GM11168 (cell line): ENCODE measurements at regions not wholly inside any gene's neighbourhood (a gene's known extent, or its start where the extent isn't known, plus 50 kb on each side); places are given as distances from the start of the nearest gene placed in this dataset.

Experiments
- in situ Hi-C: fragments of 300-500 bp; cut with MboI; formaldehyde crosslinking; loops from one replicate; pipeline ENCODE4 v1.12.0; 2022; ENCODE audit warnings: low sequenced_read_pairs; ENCODE audit not compliant: unreplicated experiment

DNA sequence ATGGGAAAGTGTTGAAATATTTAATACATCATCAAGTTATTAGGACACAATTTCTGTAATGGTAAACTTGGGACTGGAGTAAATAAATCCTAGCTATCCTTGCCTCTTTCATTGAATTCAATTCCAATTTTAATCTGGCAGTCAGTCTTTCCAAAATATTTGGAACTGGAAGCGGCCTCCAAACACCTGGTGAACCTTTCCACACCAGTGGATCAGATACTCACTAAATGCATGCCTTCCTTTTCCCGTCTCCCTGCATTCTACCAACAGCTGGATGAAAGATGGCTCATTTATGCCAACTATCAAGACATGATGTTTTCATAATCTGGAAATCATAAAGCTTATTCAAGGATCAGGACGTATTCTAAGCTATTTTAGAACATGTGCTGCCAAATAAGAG is 488.2 kb upstream of the SPHKAP start:
- in situ Hi-C loops, result no loop called here

DNA sequence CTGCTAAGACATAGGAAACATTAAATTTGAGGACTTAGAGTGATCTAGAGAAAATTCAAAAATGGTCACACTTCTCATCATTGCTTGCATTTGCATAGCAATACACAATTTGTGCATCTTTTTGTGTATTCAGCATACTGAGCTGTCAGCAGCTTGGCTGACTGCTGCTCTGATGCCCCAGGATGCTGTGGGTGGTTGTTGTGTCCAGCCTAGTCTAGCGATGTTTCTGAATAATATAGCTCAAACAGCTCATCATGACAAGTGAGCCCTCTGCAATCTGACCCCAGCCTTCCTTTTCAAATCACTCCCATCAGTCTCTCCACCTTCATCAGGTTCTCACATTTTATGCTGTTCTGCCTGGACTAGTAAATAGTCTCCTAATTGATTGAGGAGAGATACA is 483.7 kb upstream of the SPHKAP start:
- in situ Hi-C loops, result no loop called here

DNA sequence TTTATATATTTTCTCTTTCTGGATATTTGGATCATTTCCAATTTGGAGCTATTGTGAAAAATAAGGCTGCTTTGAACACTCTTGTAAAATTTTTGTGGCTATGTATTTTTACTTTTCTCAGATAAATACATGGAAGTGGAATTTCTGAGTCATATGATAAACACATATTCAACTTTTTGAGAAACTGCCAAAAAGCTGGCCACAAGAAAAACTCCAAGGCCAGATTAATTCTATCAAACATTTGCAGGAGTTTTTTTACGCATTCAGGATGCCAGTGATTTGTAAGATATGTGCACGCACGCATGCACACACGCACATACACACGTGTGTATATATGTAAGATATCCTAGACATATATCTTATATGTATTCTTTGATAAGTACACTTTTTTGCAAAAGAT is 477.5 kb upstream of the SPHKAP start:
- in situ Hi-C loops, result no loop called here

DNA sequence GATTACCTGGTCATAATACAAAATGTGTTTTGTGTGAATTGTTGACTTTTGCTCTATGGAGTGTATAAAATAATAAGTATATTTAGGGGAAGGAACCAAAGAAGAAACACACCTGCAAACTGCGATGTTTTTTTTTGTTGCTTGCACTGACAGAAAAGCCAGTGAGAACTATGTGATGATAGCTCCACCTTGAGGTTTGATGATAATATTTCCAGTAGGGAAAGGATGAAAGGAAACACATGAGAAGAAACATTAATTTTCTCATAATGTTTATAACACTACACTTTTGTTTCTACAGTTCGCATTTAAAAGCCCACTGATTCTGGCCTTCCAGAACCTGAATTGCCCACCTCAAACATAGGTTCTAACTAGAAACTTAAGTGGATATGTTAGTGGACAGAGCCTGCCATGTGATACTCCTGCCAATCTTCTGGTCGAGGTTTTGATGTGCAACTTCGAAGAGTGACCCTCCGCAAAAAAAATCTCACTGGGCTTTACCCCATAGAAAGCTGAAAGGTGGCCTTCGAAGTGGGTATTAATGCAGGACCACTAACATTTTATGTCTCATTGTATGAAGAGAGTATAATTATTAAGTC is 476.4 kb upstream of the SPHKAP start:
- in situ Hi-C loops, result no loop called here

DNA sequence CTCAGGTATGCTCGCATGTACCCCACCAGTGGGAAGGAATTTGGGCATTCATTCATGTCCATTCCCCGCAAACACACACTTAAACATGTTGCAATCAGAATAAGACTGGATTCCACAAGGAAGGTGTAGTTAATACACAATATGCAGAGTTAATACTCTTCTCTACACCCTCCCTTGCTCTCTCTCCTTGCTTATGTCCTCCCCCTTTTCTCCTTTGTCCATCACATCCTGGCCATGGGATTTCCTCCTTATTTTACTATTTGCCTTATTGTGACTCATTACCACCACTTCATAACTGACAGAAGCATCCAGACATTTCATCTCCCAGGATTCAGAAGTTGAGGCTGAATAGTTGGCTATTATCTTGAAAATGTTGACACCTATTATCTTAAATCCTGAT is 473.8 kb upstream of the SPHKAP start:
- in situ Hi-C loops, result no loop called here

DNA sequence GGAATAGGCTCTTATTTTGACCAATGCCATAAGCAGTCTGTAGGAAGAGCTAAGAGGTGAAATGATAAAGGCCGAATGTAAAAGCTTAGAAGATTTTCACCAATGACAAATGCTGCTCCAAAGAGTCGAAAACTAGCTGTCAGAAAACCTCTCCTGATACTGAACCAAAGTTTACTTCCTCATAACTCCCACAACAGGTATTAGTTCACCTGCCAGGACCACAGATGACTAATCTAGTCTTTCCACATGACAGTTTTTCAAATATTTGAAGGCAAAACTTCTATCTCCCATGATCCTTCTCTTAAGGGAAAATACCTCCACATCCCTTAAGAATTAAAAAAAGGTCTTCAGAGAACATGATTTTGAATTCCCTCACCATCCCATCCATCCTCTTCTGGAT is 473.2 kb upstream of the SPHKAP start:
- in situ Hi-C loops, result no loop called here

DNA sequence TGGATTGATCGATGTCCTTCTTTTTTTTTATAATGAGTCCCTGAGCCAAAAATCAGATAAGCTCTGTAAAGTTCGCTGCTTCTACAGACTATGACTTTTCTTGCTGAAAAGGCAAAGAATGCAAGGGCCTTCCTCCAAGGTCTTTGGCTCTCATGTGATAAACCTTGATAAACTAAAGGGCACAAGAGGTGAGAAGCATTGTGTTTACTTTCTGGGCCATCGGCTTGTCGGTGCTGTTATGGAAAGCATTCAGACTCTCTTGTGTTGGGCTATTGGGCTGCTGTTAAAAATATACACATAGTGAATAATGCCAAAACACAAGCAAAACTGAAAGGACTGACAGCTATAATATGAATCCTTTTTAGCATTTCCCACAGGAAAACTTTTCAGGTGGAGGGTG is 472.4 kb upstream of the SPHKAP start:
- in situ Hi-C loops, result no loop called here

DNA sequence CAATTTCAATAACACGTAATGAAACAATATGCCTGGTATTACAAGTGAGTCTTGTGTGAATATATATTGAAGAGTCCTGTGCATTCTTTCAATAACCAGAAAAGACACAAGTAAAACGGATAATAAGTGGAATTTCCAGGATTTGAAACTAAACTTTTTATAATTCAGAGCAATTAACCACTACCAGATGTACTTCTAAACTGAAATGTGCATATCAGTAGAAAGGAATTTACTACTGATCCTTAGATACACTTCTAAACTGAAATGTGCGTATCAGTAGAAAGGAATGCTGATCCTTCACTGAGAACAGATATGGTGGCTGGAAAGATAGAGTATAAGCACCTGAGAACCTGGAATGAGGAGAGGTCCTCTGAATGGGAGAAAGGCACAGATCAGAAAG is 470.9 kb upstream of the SPHKAP start:
- in situ Hi-C loops, result no loop called here

DNA sequence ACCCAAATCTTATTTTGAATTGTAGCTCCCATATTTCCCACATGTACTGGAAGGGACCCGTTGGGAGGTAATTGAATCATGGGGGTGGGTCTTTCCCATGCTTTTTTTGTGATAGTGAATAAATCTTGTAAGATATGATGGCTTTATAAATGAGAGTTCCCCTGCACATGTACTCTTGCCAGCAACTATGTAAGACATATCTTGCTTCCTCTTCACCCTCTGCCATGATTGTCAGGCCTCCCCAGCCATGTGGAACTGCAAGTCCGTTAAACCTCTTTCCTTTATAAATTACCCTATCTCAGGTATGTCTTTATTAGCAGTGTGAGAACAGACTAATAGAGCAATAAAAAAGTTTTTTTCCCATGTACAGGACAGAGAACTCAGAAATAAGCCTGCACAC is 468.4 kb upstream of the SPHKAP start:
- in situ Hi-C loops, result no loop called here

DNA sequence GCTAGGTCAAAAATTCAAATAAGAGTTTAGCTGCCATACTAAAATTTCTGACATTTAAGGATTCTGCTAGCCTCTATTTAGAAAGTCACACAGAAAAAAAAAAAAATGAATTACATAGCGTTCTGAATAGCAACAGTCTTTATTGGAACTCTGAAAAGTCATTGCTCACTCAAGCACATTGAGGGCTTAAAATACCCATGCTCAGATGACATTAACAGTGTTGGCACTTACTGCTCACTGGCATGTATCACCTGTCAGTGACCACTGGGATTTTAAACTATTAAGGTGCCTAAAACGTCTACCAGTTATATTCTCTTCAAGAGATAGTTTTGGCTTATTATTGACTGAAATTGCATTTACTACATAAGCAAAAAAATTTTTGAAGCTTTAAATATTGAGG is 468.0 kb upstream of the SPHKAP start:
- in situ Hi-C loops, result no loop called here

DNA sequence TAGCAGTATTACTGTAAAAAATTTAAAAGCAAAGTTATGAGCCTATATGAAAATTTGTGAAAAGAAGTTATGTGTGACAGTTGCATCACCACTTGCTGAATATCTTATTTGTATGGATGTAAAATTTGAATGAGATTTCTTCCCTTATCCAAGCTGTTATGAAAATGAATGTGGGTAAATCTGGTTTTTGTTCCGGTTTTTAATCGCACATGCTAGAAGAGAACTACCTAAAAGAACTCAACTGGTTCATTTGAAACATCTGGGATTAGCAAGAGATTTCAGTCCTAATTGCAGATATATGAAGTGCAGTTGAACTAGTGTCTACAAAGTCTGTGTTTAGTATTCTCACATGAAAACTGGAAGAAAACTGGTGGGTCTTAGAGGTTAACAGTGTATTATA is 467.1 kb upstream of the SPHKAP start:
- in situ Hi-C loops, result no loop called here

DNA sequence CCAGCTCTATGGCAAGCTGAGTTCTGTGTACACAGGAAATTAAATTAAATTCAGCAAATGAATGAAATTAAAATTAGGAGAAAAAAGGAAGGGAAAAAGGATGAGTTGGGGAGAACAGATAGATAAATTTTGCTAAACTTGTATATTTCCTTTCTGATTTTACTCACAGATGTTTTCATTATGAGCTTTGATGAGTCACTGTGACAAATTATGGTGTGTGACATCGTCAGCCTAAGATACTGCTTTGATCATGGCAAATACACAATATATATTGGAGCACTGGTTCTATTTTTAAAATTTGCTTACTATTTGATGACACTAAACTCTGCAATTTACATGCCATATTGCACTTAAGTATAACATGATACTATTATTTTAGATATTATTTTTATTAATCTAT is 464.6 kb upstream of the SPHKAP start:
- in situ Hi-C loops, result no loop called here

DNA sequence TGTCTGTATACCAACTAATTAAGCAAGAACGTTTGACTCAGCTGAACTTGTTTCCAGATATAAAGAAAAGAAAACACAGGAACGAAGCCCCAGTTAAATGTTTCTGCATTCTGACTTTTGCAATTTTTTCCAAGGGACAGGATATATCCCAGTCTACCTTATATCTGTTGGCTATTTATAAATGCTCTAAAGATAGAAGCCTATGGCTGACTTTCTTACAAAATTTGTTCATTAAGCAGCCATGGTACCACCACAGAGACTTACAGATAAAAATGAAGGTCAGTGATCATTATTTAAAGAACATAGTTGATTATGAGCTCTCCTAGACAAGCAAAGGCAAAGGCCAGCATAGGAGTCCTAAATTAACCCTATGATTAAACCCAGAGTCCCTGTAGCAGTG is 462.7 kb upstream of the SPHKAP start:
- in situ Hi-C loops, result no loop called here

DNA sequence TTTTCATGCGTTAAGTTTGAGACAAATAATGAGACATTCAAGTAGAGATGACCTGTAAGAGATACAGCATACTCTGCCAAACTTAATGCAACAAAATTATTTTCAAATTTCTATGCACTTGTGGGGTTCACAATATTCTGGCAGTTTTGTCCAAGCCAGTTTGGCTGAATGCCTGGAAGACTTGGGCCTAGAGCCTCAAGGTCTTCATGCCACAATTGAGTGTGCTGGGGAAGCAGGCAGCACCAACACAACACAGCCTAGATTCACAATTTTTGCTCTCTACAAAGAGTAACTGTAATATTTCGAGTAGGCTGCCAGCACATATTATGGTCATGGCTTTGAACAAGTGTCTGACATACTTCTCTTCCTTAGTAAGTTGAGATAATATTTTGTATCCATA is 461.4 kb upstream of the SPHKAP start:
- in situ Hi-C loops, result no loop called here

DNA sequence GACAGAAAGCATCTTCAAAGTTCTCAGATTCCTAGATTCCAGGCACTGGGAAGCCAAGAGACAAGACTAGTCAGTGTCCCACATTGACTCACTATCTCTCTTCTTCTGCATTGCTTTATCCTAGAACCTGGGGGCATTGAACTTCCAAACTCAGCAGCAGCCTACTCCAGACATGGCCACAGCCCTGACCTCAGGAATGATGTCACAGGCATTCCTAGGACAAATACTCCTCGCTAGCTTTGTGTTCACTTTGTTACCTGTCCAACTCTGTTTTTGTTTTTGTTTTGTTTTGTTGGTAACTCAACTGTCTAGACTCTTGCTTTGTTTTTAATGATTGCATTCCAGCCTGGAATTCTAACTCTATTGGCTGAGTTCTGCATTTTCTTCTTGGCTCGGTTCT is 449.3 kb upstream of the SPHKAP start:
- in situ Hi-C loops, result no loop called here

DNA sequence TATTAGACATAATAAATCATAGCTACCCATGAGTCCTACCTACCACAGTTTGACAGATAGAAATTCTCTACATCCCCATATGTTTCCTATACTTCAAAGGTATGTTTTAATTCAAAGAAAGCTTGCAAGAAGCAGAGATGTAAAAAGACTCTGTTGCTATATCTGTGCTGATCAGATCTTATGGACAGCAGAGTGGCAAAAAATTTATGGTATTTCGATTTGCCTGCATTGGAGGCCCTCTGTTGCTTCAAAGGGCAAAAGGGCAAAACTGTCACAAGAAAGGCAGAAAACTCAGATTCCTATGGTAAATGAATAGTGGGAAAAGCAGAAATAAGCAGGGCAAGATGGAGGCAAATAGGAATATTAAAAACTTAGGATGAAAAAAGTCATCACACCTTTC is 447.8 kb upstream of the SPHKAP start:
- in situ Hi-C loops, result no loop called here

DNA sequence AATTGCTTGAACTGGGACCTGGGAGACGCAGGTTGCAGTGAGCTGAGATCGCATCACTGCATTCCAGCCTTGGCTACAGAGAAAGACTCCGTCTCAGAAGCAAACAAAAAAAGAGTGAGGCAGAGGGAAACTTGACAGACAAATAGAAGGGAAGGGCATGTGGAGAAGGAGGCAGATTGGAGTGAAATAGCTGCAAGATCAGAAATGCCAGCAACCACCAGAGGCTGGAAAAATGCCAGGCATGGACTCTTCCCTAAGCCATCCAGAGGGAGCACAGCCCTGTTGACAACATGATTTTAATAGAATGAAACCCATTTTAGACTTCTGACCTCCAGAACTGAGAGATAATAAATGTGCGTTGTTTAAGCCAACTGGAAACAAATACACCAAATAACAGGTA is 447.2 kb upstream of the SPHKAP start:
- in situ Hi-C loops, result no loop called here

DNA sequence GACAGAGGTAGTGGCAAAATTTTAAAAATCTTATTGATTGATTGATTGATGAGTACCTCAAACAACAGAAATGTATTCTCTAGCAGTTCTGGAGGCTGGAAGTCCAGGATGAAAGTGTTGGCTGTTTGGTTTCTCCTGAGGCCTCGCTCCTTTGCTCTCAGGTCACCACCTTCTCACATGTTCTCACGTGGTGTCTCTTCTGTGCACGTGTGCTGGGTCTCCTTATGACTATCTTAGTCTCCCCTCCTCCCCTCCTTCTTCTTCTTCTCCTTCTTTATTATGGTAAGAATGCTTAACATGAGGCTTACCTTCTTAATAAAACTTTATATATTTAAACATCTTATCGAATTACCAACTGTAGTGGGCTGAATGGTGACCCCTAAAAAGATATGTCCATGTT is 446.0 kb upstream of the SPHKAP start:
- in situ Hi-C loops, result no loop called here

DNA sequence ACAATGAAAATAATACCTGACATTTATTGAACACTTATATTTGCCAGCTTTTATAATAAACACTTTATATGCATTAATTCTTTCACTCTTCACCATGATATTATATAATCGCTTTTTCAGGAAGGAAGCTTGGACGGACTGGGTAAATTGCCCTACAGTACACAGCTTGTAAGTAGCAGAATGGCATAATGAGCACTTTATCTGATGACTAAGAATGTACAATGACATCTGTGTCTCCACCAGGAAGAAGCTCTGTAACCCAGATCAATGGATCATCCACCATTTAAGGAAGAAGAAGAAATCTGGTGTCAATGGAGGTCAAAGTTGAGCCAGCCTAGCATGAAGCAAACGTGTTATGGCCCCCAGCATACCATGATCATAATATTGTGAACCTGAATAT is 444.0 kb upstream of the SPHKAP start:
- in situ Hi-C loops, result no loop called here

DNA sequence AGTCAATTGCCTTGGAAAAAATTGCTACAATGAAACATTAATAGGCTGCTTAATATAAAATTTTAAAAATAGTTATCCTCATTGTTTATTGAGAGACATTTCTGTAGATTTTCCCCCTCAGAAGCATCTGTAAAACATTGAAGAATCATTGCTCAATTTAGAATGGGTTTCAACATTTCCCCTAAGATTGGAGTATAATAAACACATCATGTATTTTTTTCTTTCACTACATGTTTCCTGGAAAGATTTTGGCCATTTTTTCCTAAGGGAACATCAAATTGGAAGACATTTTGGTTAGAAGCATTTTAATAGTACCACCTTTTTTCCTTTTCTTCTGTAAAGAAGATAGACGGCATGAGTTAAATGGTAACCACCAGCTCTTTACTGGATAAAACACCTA is 443.2 kb upstream of the SPHKAP start:
- in situ Hi-C loops, result no loop called here

DNA sequence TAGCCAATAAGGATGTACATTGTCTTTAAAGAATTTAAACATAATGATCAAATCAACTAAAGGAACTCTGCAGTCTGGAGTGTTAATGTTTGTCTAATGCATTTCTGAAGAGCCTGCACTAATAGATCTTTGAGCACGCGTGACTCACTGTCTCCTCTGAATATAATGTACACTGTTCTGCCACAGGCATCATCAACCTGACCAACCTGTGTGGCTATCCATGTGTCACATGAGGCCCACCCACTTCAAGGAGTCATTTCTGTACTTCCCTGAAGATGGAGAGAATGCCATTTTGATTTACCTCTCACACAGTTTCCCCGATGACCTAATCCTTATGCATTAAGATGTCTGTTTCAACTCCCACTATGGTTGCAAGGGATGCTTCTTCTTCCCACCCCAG is 434.0 kb upstream of the SPHKAP start:
- in situ Hi-C loops, result no loop called here

DNA sequence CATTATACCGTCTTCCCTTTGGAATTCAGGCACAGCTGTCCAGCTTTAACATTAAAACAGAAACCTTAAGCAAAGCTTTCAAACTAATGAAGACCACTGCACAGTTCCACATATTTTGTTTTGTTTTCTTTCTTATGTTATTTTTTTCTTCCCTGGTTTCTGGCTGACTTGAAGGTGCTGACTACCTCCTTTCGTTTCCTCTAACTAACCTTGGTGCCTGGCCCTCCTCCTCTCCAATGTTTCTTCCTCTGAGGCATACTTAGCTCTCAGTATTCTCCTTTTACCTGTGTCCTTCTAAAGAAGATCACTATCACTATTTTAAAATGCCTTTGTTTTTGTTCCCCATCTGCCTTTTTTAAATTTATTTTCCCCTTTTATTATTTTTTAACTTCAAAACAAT is 433.3 kb upstream of the SPHKAP start:
- in situ Hi-C loops, result no loop called here
